HEK293 (cell line): ENCODE measurements at regions not wholly inside any gene's neighbourhood (a gene's known extent, or its start where the extent isn't known, plus 50 kb on each side); places are given as distances from the start of the nearest gene placed in this dataset.

Experiments
- ATF2 ChIP-seq: fragments of 450-650 bp; formaldehyde crosslinking; IDR thresholded peaks from 2 replicates; pipeline ENCODE4 v1.5.1; 2016; ENCODE audit warnings: missing biosample characterization, missing genetic modification characterization, low read depth
- CTCF ChIP-seq: fragments of 450-650 bp; formaldehyde crosslinking; IDR thresholded peaks from 2 replicates; pipeline ENCODE4 v1.5.1; 2016; ENCODE audit warnings: missing biosample characterization, missing genetic modification characterization
- PATZ1 ChIP-seq: fragments of 450-650 bp; formaldehyde crosslinking; IDR thresholded peaks from 2 replicates; pipeline ENCODE4 v1.5.1; 2016; ENCODE audit warnings: missing biosample characterization, missing genetic modification characterization
- PBX3 ChIP-seq: sonication (generic); formaldehyde crosslinking; IDR thresholded peaks from 2 replicates; pipeline ENCODE4 v1.8.1; 2022; ENCODE audit warnings: mild to moderate bottlenecking, moderate library complexity, missing genetic modification reagents
- SETDB1 ChIP-seq: IDR thresholded peaks from one replicate; pipeline ENCODE4 v1.6.1; 2017; ENCODE audit warnings: mild to moderate bottlenecking, low read length, moderate library complexity, mixed read lengths; ENCODE audit not compliant: insufficient read length
- TSHZ1 ChIP-seq: fragments of 450-650 bp; formaldehyde crosslinking; IDR thresholded peaks from 2 replicates; pipeline ENCODE4 v1.5.1; 2016; ENCODE audit warnings: missing biosample characterization, missing genetic modification characterization, borderline replicate concordance
- ZFP37 ChIP-seq: fragments of 450-650 bp; formaldehyde crosslinking; IDR thresholded peaks from 2 replicates; pipeline ENCODE4 v1.5.1; 2016; ENCODE audit warnings: missing biosample characterization, missing genetic modification characterization
- ZNF146 ChIP-seq: fragments of 450-650 bp; formaldehyde crosslinking; IDR thresholded peaks from 2 replicates; pipeline ENCODE4 v1.5.1; 2016; ENCODE audit warnings: missing biosample characterization, missing genetic modification characterization
- ZNF324 ChIP-seq: fragments of 450-650 bp; formaldehyde crosslinking; IDR thresholded peaks from 2 replicates; pipeline ENCODE4 v1.5.1; 2016; ENCODE audit warnings: missing biosample characterization, missing genetic modification characterization
- ZNF366 ChIP-seq: fragments of 450-650 bp; formaldehyde crosslinking; conservative IDR thresholded peaks from 2 replicates; pipeline ENCODE4 v1.5.1; 2016; ENCODE audit warnings: missing biosample characterization, missing genetic modification characterization
- ZNF777 ChIP-seq: fragments of 450-650 bp; formaldehyde crosslinking; IDR thresholded peaks from 2 replicates; pipeline ENCODE4 v1.5.1; 2017; ENCODE audit warnings: missing biosample characterization, missing genetic modification characterization, borderline replicate concordance
- ZSCAN30 ChIP-seq: fragments of 450-650 bp; IDR thresholded peaks from 2 replicates; pipeline ENCODE4 v1.5.1; 2018; ENCODE audit warnings: missing biosample characterization, mild to moderate bottlenecking, missing genetic modification characterization, moderate library complexity

- no peak for TF ChIP-seq CTCF (tag by site-specific recombination)
- no peak for TF ChIP-seq PBX3
- no peak for TF ChIP-seq ZNF777 (tag by site-specific recombination)
- TF ChIP-seq ZNF146 (tag by site-specific recombination), result no peak
- no peak for TF ChIP-seq ZSCAN30 (tag by site-specific recombination)
- TF ChIP-seq TSHZ1 (tag by site-specific recombination), result no peak
- TF ChIP-seq ZNF324 (tag by site-specific recombination), result no peak
- no peak for TF ChIP-seq ZFP37 (tag by site-specific recombination)
- TF ChIP-seq PATZ1 (tag by site-specific recombination), result no peak
- no peak for TF ChIP-seq ATF2 (tag by site-specific recombination)
- no peak for TF ChIP-seq ZNF366
- TF ChIP-seq SETDB1, result no peak
Observed at GRCh38 chr2:209368406-209368805, 55.4 kb upstream of the MAP2 start.
